PC-3 (cell line): ENCODE measurements at regions not wholly inside any gene's neighbourhood (a gene's known extent, or its start where the extent isn't known, plus 50 kb on each side); places are given as distances from the start of the nearest gene placed in this dataset.

Source experiments
- ATAC-seq: fragments of 200-7000 bp; cut with Tn5 transposase; 2 replicates; pipeline ENCODE4 v1.9.1; 2020; ENCODE audit warnings: mild to moderate bottlenecking, moderate library complexity
- BruUV-seq: library from RNA; stranded (reverse); fragments of 400-500 nt; replicated peaks from 2 replicates; lab custom pipeline; 2021; lab: Mats Ljungman, UMichigan
- CTCF ChIA-PET: fragments of 300-600 bp; sonication (Branson Sonifier 250); formaldehyde crosslinking; loops from one replicate; lab custom pipeline; 2022; ENCODE audit warnings: antibody characterized with exemption; lab: Charles Lee
- POLR2A ChIA-PET: fragments of 300-600 bp; sonication (Branson Sonifier 250); formaldehyde crosslinking; loops from one replicate; lab custom pipeline; 2022; ENCODE audit warnings: antibody characterized with exemption; ENCODE audit not compliant: unreplicated experiment; lab: Charles Lee
- DNase-seq: peaks from one replicate; pipeline ENCODE4 v3.0.0-alpha.2; 2015
- H2AFZ ChIP-seq: fragments of 300-600 bp; sonication (generic); 2 replicates; pipeline ENCODE4 v1.6.0; 2016; ENCODE audit warnings: antibody characterized with exemption, low read length
- H3F3A ChIP-seq: fragments of 300-600 bp; sonication (generic); one replicate; pipeline ENCODE4 v1.6.0; 2017; ENCODE audit warnings: antibody characterized with exemption, low read length, control low read depth, mild to moderate bottlenecking; ENCODE audit not compliant: unreplicated experiment
- H3K27ac ChIP-seq: fragments of 300-600 bp; sonication (generic); 2 replicates; pipeline ENCODE4 v1.5.1; 2016; ENCODE audit warnings: mild to moderate bottlenecking, low read length
- H3K27me3 ChIP-seq: fragments of 300-600 bp; sonication (generic); 2 replicates; pipeline ENCODE4 v1.6.1; 2016; ENCODE audit warnings: low read length, mixed read lengths
- H3K36me3 ChIP-seq: fragments of 300-600 bp; sonication (generic); 2 replicates; pipeline ENCODE4 v1.6.1; 2016; ENCODE audit warnings: low read depth, mixed run types, low read length, mixed read lengths
- H3K4me1 ChIP-seq: fragments of 300-600 bp; sonication (generic); 2 replicates; pipeline ENCODE4 v1.5.1; 2016; ENCODE audit warnings: low read length; ENCODE audit not compliant: insufficient read depth
- H3K4me2 ChIP-seq: fragments of 300-600 bp; sonication (generic); 2 replicates; pipeline ENCODE4 v1.6.0; 2016; ENCODE audit warnings: low read length
- H3K4me3 ChIP-seq: fragments of 300-600 bp; sonication (generic); 2 replicates; pipeline ENCODE4 v1.5.1; 2016; ENCODE audit warnings: mild to moderate bottlenecking, low read length, mixed read lengths
- H3K79me2 ChIP-seq: fragments of 300-600 bp; sonication (generic); 2 replicates; pipeline ENCODE4 v1.6.1; 2017; ENCODE audit warnings: low read length, mixed read lengths
- H3K9ac ChIP-seq: fragments of 300-600 bp; sonication (generic); 2 replicates; pipeline ENCODE4 v1.6.0; 2016; ENCODE audit warnings: mild to moderate bottlenecking, low read length
- H3K9me2 ChIP-seq: fragments of 300-600 bp; sonication (generic); replicated peaks from 2 replicates; pipeline ENCODE4 v1.6.1; 2016; ENCODE audit warnings: mixed run types, low read length, mixed read lengths
- H3K9me3 ChIP-seq: fragments of 300-600 bp; sonication (generic); 2 replicates; pipeline ENCODE4 v1.6.1; 2016; ENCODE audit warnings: low read length, mixed read lengths
- H4K20me1 ChIP-seq: fragments of 300-600 bp; sonication (generic); 2 replicates; pipeline ENCODE4 v1.6.1; 2016; ENCODE audit warnings: low read length, mixed read lengths
- CTCF ChIP-seq: fragments of 300-600 bp; sonication (generic); conservative IDR thresholded peaks from 2 replicates; pipeline ENCODE4 v1.5.1; 2017; ENCODE audit warnings: antibody characterized with exemption, low read depth, mild to moderate bottlenecking, low read length
- EZH2 ChIP-seq: fragments of 300-600 bp; sonication (generic); IDR thresholded peaks from one replicate; pipeline ENCODE4 v1.6.1; 2017; ENCODE audit warnings: antibody characterized with exemption, mild to moderate bottlenecking, low read length; ENCODE audit not compliant: unreplicated experiment
- EZH2phosphoT487 ChIP-seq: fragments of 300-600 bp; sonication (generic); IDR thresholded peaks from 2 replicates; pipeline ENCODE4 v1.6.1; 2018; ENCODE audit warnings: mild to moderate bottlenecking, antibody characterized with exemption, low read length, borderline replicate concordance
- intact Hi-C: fragments of 100-400 bp; cut with micrococcal nuclease; formaldehyde crosslinking; loops from 2 replicates; pipeline ENCODE4 v1.9.0; 2023

DNA sequence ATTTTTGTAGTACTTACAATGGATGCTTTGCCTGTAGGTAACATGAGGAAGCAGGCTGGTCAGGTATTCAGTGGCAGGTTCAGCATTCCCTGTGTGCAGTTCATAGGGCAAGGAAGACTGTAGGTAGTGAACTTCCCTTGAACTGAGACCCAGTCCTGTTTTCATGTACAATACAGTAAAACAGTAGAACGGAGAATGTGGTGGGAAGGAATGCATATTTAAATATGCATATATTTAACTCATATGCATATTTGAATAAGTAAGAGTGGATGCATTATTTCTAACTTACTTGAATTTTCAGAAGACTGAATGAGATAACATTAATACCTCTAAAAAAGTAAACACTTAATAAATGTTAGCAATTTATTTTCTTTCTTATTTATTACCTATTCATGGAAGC is 147.6 kb upstream of the FLRT2 start:
- no peaks in the 10 kb centered on the region for H3K36me3 ChIP-seq
- H3K27ac ChIP-seq, result no peak overlapping the region
- H3K4me3 ChIP-seq, result no peak overlapping the region
- H3F3A ChIP-seq, result no peaks in the 10 kb centered on the region
- ATAC-seq (no peak), DNase-seq (no peak)
- H3K9ac ChIP-seq, result no peak overlapping the region
- no peaks in the 10 kb centered on the region for H3K27me3 ChIP-seq
- no peaks in the 10 kb centered on the region; the same call in 1 of the 2 replicates for H3K9me3 ChIP-seq
- H3K79me2 ChIP-seq, result no peaks in the 10 kb centered on the region
- no peak overlapping the region for H2AFZ ChIP-seq
- POLR2A ChIA-PET, result no interaction called here
- BruUV-seq, result no TSS peak
- intact Hi-C loops, result no loop called here
- no peaks in the 10 kb centered on the region for H3K9me2 ChIP-seq
- no peaks in the 10 kb centered on the region for H4K20me1 ChIP-seq
- CTCF ChIA-PET, result no interaction called here
- no peak for TF ChIP-seq EZH2phosphoT487
- no peak for TF ChIP-seq EZH2
- no peak for TF ChIP-seq CTCF
- H3K4me1 ChIP-seq, result no peaks in the 10 kb centered on the region
- H3K4me2 ChIP-seq, result no peak overlapping the region

GRCh38 chr14:85387181-85387580 is 142.8 kb upstream of the FLRT2 start:
- ChIA-PET CTCF (no interaction called here), POLR2A (no interaction called here)
- Histone ChIP-seq H3K9ac (no peak overlapping the region), H3K4me3 (no peak overlapping the region), H3F3A (no peaks in the 10 kb centered on the region), H4K20me1 (no peaks in the 10 kb centered on the region), H3K9me2 (no peaks in the 10 kb centered on the region), H3K4me2 (no peak overlapping the region), H2AFZ (no peak overlapping the region), H3K4me1 (no peaks in the 10 kb centered on the region), H3K9me3 (no peaks in the 10 kb centered on the region), H3K36me3 (no peaks in the 10 kb centered on the region), H3K79me2 (no peaks in the 10 kb centered on the region), H3K27me3 (no peaks in the 10 kb centered on the region), H3K27ac (no peak overlapping the region)
- no peak for ATAC-seq
- BruUV-seq, result no TSS peak
- TF ChIP-seq EZH2, result no peak
- no peak for DNase-seq
- intact Hi-C loops, result no loop called here

GRCh38 chr14:85390236-85390635 is 139.7 kb upstream of the FLRT2 start:
- no peaks in the 10 kb centered on the region for H3K9me3 ChIP-seq
- ChIA-PET POLR2A (no interaction called here), CTCF (no interaction called here)
- no peaks in the 10 kb centered on the region for H3F3A ChIP-seq
- H3K9me2 ChIP-seq, result no peaks in the 10 kb centered on the region
- no peak overlapping the region for H3K27ac ChIP-seq
- TF ChIP-seq EZH2phosphoT487 (no peak), EZH2 (no peak), CTCF (no peak)
- H3K27me3 ChIP-seq, result no peaks in the 10 kb centered on the region
- no peak overlapping the region for H3K4me3 ChIP-seq
- H4K20me1 ChIP-seq, result no peaks in the 10 kb centered on the region
- no peak for ATAC-seq
- H3K4me2 ChIP-seq, result no peak overlapping the region
- H3K36me3 ChIP-seq, result no peaks in the 10 kb centered on the region
- no peaks in the 10 kb centered on the region for H3K79me2 ChIP-seq
- DNase-seq, result no peak
- H3K9ac ChIP-seq, result no peak overlapping the region
- intact Hi-C loops, result no loop called here
- H2AFZ ChIP-seq, result no peak overlapping the region
- no TSS peak for BruUV-seq
- H3K4me1 ChIP-seq, result no peaks in the 10 kb centered on the region
